Kidney epithelial cell (primary cell): ENCODE measurements at regions not wholly inside any gene's neighbourhood (a gene's known extent, or its start where the extent isn't known, plus 50 kb on each side); places are given as distances from the start of the nearest gene placed in this dataset.
A peak's percentile ranks its signal among the peaks of the same experiment; 100 is the strongest.

Source experiments
- DNase-seq: peaks from one replicate; pipeline ENCODE4 v3.0.0-alpha.2; 2010; ENCODE audit warnings: low read depth
- H3K27me3 ChIP-seq: 2 replicates; pipeline ENCODE4 v1.6.0; 2011; ENCODE audit warnings: low read length; ENCODE audit not compliant: control insufficient read depth, insufficient read depth
- H3K36me3 ChIP-seq: 2 replicates; pipeline ENCODE4 v1.5.1; 2011; ENCODE audit warnings: low read length; ENCODE audit not compliant: control insufficient read depth, insufficient read depth
- H3K4me3 ChIP-seq: 2 replicates; pipeline ENCODE4 v1.5.1; 2011; ENCODE audit warnings: low read depth, mild to moderate bottlenecking, control low read depth, low read length
- CTCF ChIP-seq: IDR thresholded peaks from 2 replicates; pipeline ENCODE4 v1.5.1; 2011; ENCODE audit warnings: mild to moderate bottlenecking, moderate library complexity, low read length, control low read depth, inconsistent platforms; ENCODE audit not compliant: insufficient read depth, poor library complexity, severe bottlenecking

GRCh38 chr2:205860885-205861284, 178.6 kb downstream of the NRP2 start:
- no peaks in the 10 kb centered on the region for H3K27me3 ChIP-seq
- TF ChIP-seq CTCF, result no peak
- H3K36me3 ChIP-seq, result no peaks in the 10 kb centered on the region
- H3K4me3 ChIP-seq, result no peak overlapping the region
- DNase-seq, result no peak

GRCh38 chr2:205860181-205860580, 177.9 kb downstream of the NRP2 start:
- Histone ChIP-seq H3K27me3 (no peaks in the 10 kb centered on the region), H3K4me3 (no peak overlapping the region), H3K36me3 (no peaks in the 10 kb centered on the region)
- TF ChIP-seq CTCF, result no peak
- DNase-seq, result no peak

- H3K36me3 ChIP-seq, result no peaks in the 10 kb centered on the region
- TF ChIP-seq CTCF, result peak; percentile 23
- H3K27me3 ChIP-seq, result no peaks in the 10 kb centered on the region
- no peak overlapping the region for H3K4me3 ChIP-seq
- peak; percentile 14 for DNase-seq
These were observed 176.7 kb downstream of the NRP2 start for GRCh38 chr2:205858881-205859441.

GRCh38 chr2:205858275-205858674, 176.0 kb downstream of the NRP2 start:
- no peaks in the 10 kb centered on the region for H3K36me3 ChIP-seq
- DNase-seq, result no peak
- H3K4me3 ChIP-seq, result no peak overlapping the region
- no peak for TF ChIP-seq CTCF
- no peaks in the 10 kb centered on the region for H3K27me3 ChIP-seq

- no peak for TF ChIP-seq CTCF
- Histone ChIP-seq H3K27me3 (no peaks in the 10 kb centered on the region), H3K4me3 (no peak overlapping the region), H3K36me3 (no peaks in the 10 kb centered on the region)
- no peak for DNase-seq
These were observed 175.4 kb downstream of the NRP2 start for GRCh38 chr2:205857520-205858237.

GRCh38 chr2:205852457-205852856, 170.2 kb downstream of the NRP2 start:
- Histone ChIP-seq H3K4me3 (no peak overlapping the region), H3K27me3 (peaks cover 2% of the 10 kb centered on the region), H3K36me3 (no peaks in the 10 kb centered on the region)
- DNase-seq, result no peak
- no peak for TF ChIP-seq CTCF
